Keratinocyte (primary cell): ENCODE measurements at regions not wholly inside any gene's neighbourhood (a gene's known extent, or its start where the extent isn't known, plus 50 kb on each side); places are given as distances from the start of the nearest gene placed in this dataset.
A peak's percentile ranks its signal among the peaks of the same experiment; 100 is the strongest.

Experiments
- DNase-seq: peaks from one replicate; pipeline ENCODE4 v3.0.0-alpha.2; 2011; ENCODE audit warnings: low read depth, missing footprints, low spot score
- FAIRE-seq: peaks from 2 replicates; lab custom pipeline; 2011; peaks lifted over from hg19 to GRCh38; lab: Jason Lieb, UNC
- H2AFZ ChIP-seq: 2 replicates; pipeline ENCODE4 v1.6.0; 2012; ENCODE audit warnings: low read length, control low read depth, inconsistent platforms; ENCODE audit not compliant: control insufficient read depth
- H3K27ac ChIP-seq: 2 replicates; pipeline ENCODE4 v1.5.1; 2011; ENCODE audit warnings: low read length; ENCODE audit not compliant: control insufficient read depth, insufficient read depth
- H3K27me3 ChIP-seq: 3 replicates; pipeline ENCODE4 v1.6.0; 2011; ENCODE audit warnings: low read length; ENCODE audit not compliant: control insufficient read depth, insufficient read depth; ENCODE audit errors: extremely low read depth
- H3K36me3 ChIP-seq, 2 experiments: 2 replicates in 1 of 2; 3 replicates in 1 of 2; pipeline ENCODE4 v1.5.1; 2011; ENCODE audit warnings: low read length in 2 of 2, mild to moderate bottlenecking in 1 of 2; ENCODE audit not compliant: control insufficient read depth in 2 of 2, insufficient read depth in 2 of 2; ENCODE audit errors: extremely low read depth in 1 of 2
- H3K4me1 ChIP-seq: 3 replicates; pipeline ENCODE4 v1.5.1; 2011; ENCODE audit warnings: low read length; ENCODE audit not compliant: control insufficient read depth, insufficient read depth; ENCODE audit errors: extremely low read depth
- H3K4me2 ChIP-seq: 3 replicates; pipeline ENCODE4 v1.6.0; 2011; ENCODE audit warnings: low read depth, low read length; ENCODE audit not compliant: control insufficient read depth, insufficient read depth; ENCODE audit errors: extremely low read depth
- H3K4me3 ChIP-seq, 3 experiments: fragments of 200-600 bp in 1 of 3; sonication (generic) in 1 of 3; 2 replicates in 2 of 3; 3 replicates in 1 of 3; pipeline ENCODE4 v1.5.1; 2011 to 2016; ENCODE audit warnings: low read length in 3 of 3, mild to moderate bottlenecking in 3 of 3, control low read depth in 2 of 3, inconsistent platforms in 1 of 3, low read depth in 1 of 3, mixed read lengths in 1 of 3, mixed run types in 1 of 3, moderate library complexity in 1 of 3; ENCODE audit not compliant: control insufficient read depth in 2 of 3, insufficient read depth in 2 of 3; ENCODE audit errors: extremely low read depth in 1 of 3
- H3K79me2 ChIP-seq: 2 replicates; pipeline ENCODE4 v1.6.0; 2012; ENCODE audit warnings: low read length; ENCODE audit not compliant: control insufficient read depth, insufficient read depth
- H3K9ac ChIP-seq: 3 replicates; pipeline ENCODE4 v1.6.0; 2011; ENCODE audit warnings: low read length; ENCODE audit not compliant: control insufficient read depth, insufficient read depth; ENCODE audit errors: extremely low read depth
- H3K9me1 ChIP-seq: 3 replicates; pipeline ENCODE4 v1.6.0; 2011; ENCODE audit warnings: low read length; ENCODE audit not compliant: control insufficient read depth, insufficient read depth; ENCODE audit errors: extremely low read depth
- H3K9me3 ChIP-seq: 2 replicates; pipeline ENCODE4 v1.5.1; 2012; ENCODE audit warnings: low read depth, low read length; ENCODE audit not compliant: control insufficient read depth
- H4K20me1 ChIP-seq: 3 replicates; pipeline ENCODE4 v1.6.0; 2011; ENCODE audit warnings: low read length; ENCODE audit not compliant: control insufficient read depth, insufficient read depth; ENCODE audit errors: extremely low read depth
- EZH2 ChIP-seq: IDR thresholded peaks from one replicate; pipeline ENCODE4 v1.6.1; 2012; ENCODE audit warnings: inconsistent platforms, mild to moderate bottlenecking, low read length, moderate library complexity
- dilution Hi-C: fragments of 300-500 bp; cut with MboI; formaldehyde crosslinking; loops from one replicate; pipeline ENCODE4 v1.7.0; 2020; ENCODE audit warnings: low sequenced_read_pairs; ENCODE audit not compliant: extremely low pct_ligation_motif_present
- TF ChIP-seq, protein P1 (sequence below), 3 experiments: IDR thresholded peaks in 1 of 3; conservative IDR thresholded peaks in 1 of 3; optimal IDR thresholded peaks in 1 of 3; 2 replicates in 2 of 3; 3 replicates in 1 of 3; pipeline versions ENCODE3 to v1.5.1; 2011; ENCODE audit warnings: low read length in 3 of 3, mild to moderate bottlenecking in 3 of 3, moderate library complexity in 2 of 3, control low read depth in 1 of 3, inconsistent platforms in 1 of 3; ENCODE audit not compliant: insufficient read depth in 2 of 3; ENCODE audit errors: extremely low read depth in 1 of 3

DNA sequence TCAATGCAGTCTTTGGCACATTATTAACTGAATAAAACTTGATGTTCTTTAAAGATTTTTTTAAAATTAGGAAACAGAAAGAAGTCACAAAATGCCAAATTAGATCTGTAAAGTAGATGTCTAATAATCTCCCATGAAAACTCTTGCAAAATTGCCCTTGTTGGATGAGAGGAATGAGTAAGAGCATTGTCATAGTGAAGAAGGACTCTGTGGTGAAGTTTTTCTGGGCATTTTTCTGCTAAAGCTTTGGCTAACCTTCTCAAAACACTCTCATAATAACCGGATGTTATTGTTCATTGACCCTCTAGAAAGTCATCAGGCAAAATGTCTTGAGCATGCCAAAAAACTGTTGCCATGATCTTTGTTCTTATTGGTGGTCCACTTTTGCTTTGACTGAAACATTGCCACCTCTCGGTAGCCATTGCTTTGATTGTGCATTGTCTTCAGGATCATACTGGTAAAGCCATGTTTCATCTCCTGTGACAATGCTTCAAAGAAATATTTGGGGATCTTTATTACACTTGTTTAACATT is 549.3 kb downstream of the LIG4 start:
- no peaks in the 10 kb centered on the region for H3K36me3 ChIP-seq
- H3K4me1 ChIP-seq = no peaks in the 10 kb centered on the region
- H3K9me3 ChIP-seq = no peaks in the 10 kb centered on the region
- H3K4me2 ChIP-seq = no peak overlapping the region
- H3K79me2 ChIP-seq = no peaks in the 10 kb centered on the region
- H3K27ac ChIP-seq = no peak overlapping the region
- no peak overlapping the region for H2AFZ ChIP-seq
- TF ChIP-seq EZH2 = no peak
- TF ChIP-seq, protein P1, sequence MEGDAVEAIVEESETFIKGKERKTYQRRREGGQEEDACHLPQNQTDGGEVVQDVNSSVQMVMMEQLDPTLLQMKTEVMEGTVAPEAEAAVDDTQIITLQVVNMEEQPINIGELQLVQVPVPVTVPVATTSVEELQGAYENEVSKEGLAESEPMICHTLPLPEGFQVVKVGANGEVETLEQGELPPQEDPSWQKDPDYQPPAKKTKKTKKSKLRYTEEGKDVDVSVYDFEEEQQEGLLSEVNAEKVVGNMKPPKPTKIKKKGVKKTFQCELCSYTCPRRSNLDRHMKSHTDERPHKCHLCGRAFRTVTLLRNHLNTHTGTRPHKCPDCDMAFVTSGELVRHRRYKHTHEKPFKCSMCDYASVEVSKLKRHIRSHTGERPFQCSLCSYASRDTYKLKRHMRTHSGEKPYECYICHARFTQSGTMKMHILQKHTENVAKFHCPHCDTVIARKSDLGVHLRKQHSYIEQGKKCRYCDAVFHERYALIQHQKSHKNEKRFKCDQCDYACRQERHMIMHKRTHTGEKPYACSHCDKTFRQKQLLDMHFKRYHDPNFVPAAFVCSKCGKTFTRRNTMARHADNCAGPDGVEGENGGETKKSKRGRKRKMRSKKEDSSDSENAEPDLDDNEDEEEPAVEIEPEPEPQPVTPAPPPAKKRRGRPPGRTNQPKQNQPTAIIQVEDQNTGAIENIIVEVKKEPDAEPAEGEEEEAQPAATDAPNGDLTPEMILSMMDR (optimal IDR thresholded peaks at IDR 0.05 in 1 of 3, IDR thresholded peaks at IDR 0.05 in 1 of 3, conservative IDR thresholded peaks at IDR 0.05 in 1 of 3; ENCODE audit: extremely low read depth in 1 of 3, insufficient read depth in 2 of 3, low read length in 3 of 3) = no peak
- no peaks in the 10 kb centered on the region for H3K27me3 ChIP-seq
- no peak overlapping the region for H3K9ac ChIP-seq
- H3K9me1 ChIP-seq = no peaks in the 10 kb centered on the region
- H3K4me3 ChIP-seq = no peak overlapping the region
- dilution Hi-C loops = no loop called here
- H4K20me1 ChIP-seq = no peaks in the 10 kb centered on the region
- DNase-seq (no peak), FAIRE-seq (no peak)

DNA sequence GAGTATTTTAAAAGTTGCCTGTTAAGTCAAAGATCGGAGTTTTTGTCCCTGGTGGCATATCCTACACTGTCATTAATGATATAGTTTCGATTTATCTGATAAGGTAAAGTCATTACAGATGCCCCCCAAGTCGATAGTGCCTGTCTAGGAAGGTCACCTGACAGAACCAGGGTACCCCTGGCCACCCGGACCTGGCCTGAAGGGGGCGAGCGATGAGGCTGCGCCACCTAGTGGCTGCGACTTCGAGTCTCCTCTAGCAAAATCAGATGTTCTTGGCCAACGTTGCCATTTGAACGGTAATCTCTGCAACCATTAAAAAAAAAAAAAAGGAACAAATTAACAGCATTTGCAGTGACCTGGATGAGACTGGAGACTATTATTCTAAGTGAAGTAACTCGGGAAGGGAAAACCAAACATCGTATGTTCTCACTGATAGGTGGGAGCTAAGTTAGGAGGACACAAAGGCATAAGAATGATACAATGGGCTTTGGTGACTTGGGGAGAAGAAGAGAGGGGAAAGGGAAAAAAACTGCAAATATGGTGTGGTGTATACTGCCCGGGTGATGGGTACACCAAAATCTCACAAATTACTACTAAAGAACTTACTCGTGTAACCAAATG is 565.1 kb downstream of the LIG4 start:
- DNase-seq = no peak
- Histone ChIP-seq H3K9me1 (no peaks in the 10 kb centered on the region), H3K27ac (no peak overlapping the region), H3K4me3 (no peak overlapping the region), H3K4me1 (no peaks in the 10 kb centered on the region), H3K4me2 (no peak overlapping the region), H4K20me1 (no peaks in the 10 kb centered on the region), H2AFZ (no peak overlapping the region), H3K36me3 (no peaks in the 10 kb centered on the region), H3K79me2 (no peaks in the 10 kb centered on the region), H3K27me3 (no peaks in the 10 kb centered on the region), H3K9ac (no peak overlapping the region), H3K9me3 (no peaks in the 10 kb centered on the region)
- dilution Hi-C loops = no loop called here
- no peak for FAIRE-seq
- no peak for TF ChIP-seq EZH2
- TF ChIP-seq, protein P1 (optimal IDR thresholded peaks at IDR 0.05 in 1 of 3, IDR thresholded peaks at IDR 0.05 in 1 of 3, conservative IDR thresholded peaks at IDR 0.05 in 1 of 3; ENCODE audit: extremely low read depth in 1 of 3, insufficient read depth in 2 of 3, low read length in 3 of 3) = peak; percentile 20 to 58 (median 46)
